Kidney epithelial cell (primary cell): ENCODE measurements at regions not wholly inside any gene's neighbourhood (a gene's known extent, or its start where the extent isn't known, plus 50 kb on each side); places are given as distances from the start of the nearest gene placed in this dataset.

ENCODE experiments used
- DNase-seq: peaks from one replicate; pipeline ENCODE4 v3.0.0-alpha.2; 2010; ENCODE audit warnings: low read depth
- H3K27me3 ChIP-seq: 2 replicates; pipeline ENCODE4 v1.6.0; 2011; ENCODE audit warnings: low read length; ENCODE audit not compliant: control insufficient read depth, insufficient read depth
- H3K36me3 ChIP-seq: 2 replicates; pipeline ENCODE4 v1.5.1; 2011; ENCODE audit warnings: low read length; ENCODE audit not compliant: control insufficient read depth, insufficient read depth
- H3K4me3 ChIP-seq: 2 replicates; pipeline ENCODE4 v1.5.1; 2011; ENCODE audit warnings: low read depth, mild to moderate bottlenecking, control low read depth, low read length
- TF ChIP-seq, protein P1 (sequence below): IDR thresholded peaks from 2 replicates; pipeline ENCODE4 v1.5.1; 2011; ENCODE audit warnings: mild to moderate bottlenecking, moderate library complexity, low read length, control low read depth, inconsistent platforms; ENCODE audit not compliant: insufficient read depth, poor library complexity, severe bottlenecking

DNA sequence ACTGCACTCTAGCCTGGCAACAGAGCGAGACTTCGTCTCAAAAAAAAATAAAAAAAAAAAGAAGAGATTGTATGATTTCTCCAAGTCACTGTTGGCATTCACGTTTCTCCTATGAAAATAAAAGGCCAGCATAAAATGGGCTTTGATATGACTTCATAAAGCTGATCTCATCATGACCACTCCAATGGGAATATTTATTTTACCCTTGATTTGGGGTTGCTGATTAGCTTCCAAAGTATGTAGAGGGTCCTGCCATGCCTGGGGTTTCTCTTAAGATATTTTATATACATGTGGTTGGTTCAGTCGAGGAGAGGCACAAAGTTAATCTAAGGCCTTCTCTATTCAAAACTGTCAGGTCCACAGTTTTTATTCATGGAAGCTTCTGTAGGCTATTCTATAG, 247.0 kb upstream of the TNC start:
- Histone ChIP-seq H3K36me3 (no peaks in the 10 kb centered on the region), H3K4me3 (no peak overlapping the region), H3K27me3 (no peaks in the 10 kb centered on the region)
- no peak for DNase-seq
- TF ChIP-seq, protein P1, sequence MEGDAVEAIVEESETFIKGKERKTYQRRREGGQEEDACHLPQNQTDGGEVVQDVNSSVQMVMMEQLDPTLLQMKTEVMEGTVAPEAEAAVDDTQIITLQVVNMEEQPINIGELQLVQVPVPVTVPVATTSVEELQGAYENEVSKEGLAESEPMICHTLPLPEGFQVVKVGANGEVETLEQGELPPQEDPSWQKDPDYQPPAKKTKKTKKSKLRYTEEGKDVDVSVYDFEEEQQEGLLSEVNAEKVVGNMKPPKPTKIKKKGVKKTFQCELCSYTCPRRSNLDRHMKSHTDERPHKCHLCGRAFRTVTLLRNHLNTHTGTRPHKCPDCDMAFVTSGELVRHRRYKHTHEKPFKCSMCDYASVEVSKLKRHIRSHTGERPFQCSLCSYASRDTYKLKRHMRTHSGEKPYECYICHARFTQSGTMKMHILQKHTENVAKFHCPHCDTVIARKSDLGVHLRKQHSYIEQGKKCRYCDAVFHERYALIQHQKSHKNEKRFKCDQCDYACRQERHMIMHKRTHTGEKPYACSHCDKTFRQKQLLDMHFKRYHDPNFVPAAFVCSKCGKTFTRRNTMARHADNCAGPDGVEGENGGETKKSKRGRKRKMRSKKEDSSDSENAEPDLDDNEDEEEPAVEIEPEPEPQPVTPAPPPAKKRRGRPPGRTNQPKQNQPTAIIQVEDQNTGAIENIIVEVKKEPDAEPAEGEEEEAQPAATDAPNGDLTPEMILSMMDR = no peak

DNA sequence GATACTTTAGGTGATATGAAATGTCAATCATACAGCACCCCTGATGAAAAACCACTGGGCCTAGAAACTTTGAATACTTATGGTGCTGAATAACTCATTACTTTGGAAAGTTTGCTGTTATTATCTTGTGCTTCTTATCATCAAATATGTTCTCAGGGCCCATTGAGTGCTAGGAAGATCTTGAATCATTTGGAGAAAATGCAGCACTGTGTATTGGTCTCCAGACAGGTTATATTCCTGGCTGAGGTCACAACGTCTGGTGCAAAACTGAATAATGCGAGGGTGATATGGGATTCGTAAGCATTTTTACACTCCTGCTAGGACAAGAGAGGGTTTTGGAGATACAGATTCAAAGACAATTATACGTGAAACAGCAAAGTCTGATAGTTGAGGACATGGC, 249.4 kb upstream of the TNC start:
- TF ChIP-seq, protein P1 = no peak
- no peak for DNase-seq
- Histone ChIP-seq H3K36me3 (no peaks in the 10 kb centered on the region), H3K4me3 (no peak overlapping the region), H3K27me3 (no peaks in the 10 kb centered on the region)

DNA sequence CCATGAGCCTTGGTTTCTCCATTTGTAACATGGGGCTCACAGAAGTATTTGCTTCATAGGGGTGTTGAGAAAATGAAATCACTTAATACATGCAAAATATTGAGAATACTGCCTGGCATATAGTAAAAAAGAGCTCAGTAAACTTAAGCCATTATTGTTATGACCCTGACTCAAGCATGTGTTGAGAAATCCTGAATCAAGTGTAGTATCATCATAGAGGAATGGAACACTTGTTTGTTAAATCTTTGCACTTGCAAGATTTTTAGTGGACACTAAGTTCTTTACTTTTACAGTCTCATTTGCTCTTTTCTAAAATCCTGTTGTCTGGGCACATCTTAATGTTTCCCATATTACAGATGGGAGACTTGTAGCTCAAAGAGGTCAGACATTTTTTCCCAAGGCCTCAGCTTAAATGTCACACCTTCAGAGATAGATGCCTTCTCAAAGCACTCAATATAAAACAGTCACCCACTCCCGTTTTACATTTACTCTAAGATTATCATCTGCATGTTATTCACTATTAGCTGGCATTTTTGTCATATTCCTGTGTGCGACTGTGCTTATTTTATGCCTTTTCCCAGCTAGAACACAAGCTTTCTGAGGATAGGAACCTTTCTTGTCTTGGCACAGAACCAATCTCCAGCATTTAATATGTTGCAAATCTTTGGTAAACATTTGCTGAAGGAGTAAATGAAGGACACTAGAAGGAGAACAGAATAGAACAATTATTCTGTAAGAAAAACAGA, 250.0 kb upstream of the TNC start:
- TF ChIP-seq, protein P1 = no peak
- no peaks in the 10 kb centered on the region for H3K27me3 ChIP-seq
- no peak overlapping the region for H3K4me3 ChIP-seq
- DNase-seq = no peak
- no peaks in the 10 kb centered on the region for H3K36me3 ChIP-seq

DNA sequence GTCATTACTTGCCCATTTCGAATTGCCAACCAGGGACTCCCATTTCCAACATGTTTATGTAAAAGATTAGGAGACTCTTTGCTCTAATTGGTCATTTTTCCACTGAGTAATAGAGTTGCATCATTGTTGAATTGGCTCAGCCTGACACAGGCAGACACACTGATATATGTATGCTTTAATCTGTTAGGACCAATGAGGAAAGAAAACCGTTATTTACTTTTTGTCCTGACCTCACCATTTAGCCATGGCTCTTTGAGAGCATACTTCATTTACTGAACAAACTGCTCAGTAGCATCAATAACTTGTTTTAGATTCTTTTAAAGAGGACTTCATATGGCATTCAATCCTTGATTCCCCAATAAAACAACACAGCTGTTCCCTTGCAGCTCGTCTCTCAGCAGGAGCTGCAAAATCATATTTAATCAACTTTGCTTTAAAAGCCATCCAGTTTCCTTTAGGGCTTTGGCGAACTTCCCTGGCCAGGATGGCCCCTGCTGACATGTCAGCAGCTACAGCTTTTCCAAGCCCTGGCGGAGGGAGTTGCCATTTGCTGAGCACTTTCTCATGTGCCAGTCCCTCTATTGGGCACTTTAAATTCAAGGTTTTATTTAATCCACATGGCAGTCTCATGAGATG, 251.5 kb upstream of the TNC start:
- H3K36me3 ChIP-seq = no peaks in the 10 kb centered on the region
- H3K4me3 ChIP-seq = no peak overlapping the region
- no peak for DNase-seq
- TF ChIP-seq, protein P1 = no peak
- H3K27me3 ChIP-seq = no peaks in the 10 kb centered on the region

DNA sequence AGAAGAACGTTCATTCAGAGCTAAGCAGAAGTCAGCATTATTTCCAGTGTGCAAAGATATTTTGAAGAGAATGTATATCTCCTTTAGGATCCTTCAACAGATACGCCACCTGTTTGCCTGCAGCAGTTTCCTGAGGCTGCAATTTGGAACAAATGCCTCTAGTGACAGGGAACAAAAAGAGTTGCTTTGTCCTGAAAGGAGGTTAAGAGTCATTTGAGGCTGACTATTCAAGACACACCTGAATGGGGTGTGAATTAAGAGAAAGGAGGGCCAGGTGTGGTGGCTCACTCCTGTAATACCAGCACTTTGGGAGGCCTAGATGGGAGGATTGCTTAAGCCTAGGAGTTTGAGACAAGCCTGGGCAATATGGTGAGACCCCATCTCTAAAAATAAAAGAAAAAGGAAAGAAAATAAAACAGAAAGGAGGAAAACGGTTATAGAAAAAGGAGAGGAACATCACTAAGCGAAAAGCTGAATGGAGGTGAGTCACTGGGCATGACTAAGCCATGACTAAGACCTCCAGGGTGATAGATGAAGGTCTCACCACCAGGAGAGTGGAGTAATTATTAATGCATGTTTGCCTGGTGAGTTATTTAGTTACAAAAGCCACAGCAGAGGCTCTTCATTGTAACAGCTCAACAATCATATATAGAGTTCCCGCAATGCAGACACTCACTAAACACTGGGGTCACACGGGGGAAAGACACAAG, 255.2 kb upstream of the TNC start:
- no peaks in the 10 kb centered on the region for H3K36me3 ChIP-seq
- peak; percentile 96 for DNase-seq
- no peak overlapping the region for H3K4me3 ChIP-seq
- H3K27me3 ChIP-seq = no peaks in the 10 kb centered on the region
- TF ChIP-seq, protein P1 = no peak
